Thoracic aorta (tissue), 2 donors: ENCODE measurements at regions not wholly inside any gene's neighbourhood (a gene's known extent, or its start where the extent isn't known, plus 50 kb on each side); places are given as distances from the start of the nearest gene placed in this dataset.

ENCODE experiments used
- ATAC-seq: fragments of 150-250 bp; one replicate; pipeline ENCODE4 v1.8.0; 2017; ENCODE audit warnings: low read depth; ENCODE audit not compliant: insufficient number of reproducible peaks, low FRiP score
- DNase-seq: peaks from one replicate; pipeline ENCODE4 v3.0.0-alpha.2; 2020; ENCODE audit warnings: low spot score
- H3K27ac ChIP-seq, 2 donors: fragments of 200-600 bp; sonication (generic); 1 replicate in 1 of 2; 2 replicates in 1 of 2; pipeline ENCODE4 v1.5.1; 2016; ENCODE audit warnings: mild to moderate bottlenecking in 2 of 2, moderate library complexity in 2 of 2
- H3K27me3 ChIP-seq: fragments of 200-600 bp; sonication (generic); replicated peaks from 2 replicates; pipeline ENCODE4 v1.6.0; 2016; ENCODE audit warnings: mild to moderate bottlenecking; ENCODE audit not compliant: insufficient read depth
- H3K36me3 ChIP-seq: fragments of 200-600 bp; sonication (generic); one replicate; pipeline ENCODE4 v1.5.1; 2016
- H3K4me1 ChIP-seq, 2 donors: fragments of 200-600 bp; sonication (generic); 1 replicate in 1 of 2; 2 replicates in 1 of 2; pipeline versions ENCODE4 v1.5.1 to v1.6.0; 2016; ENCODE audit warnings: low read depth in 2 of 2, mild to moderate bottlenecking in 1 of 2; ENCODE audit not compliant: control insufficient read depth in 1 of 2
- H3K4me3 ChIP-seq: fragments of 200-600 bp; sonication (generic); 2 replicates; pipeline ENCODE4 v1.5.1; 2016; ENCODE audit warnings: mild to moderate bottlenecking
- H3K9me3 ChIP-seq: fragments of 200-600 bp; sonication (generic); 2 replicates; pipeline ENCODE4 v1.5.1; 2016
- TF ChIP-seq, protein P1 (sequence below): fragments of 200-600 bp; sonication (generic); IDR thresholded peaks from one replicate; pipeline ENCODE4 v1.5.1; 2019; ENCODE audit warnings: antibody characterized with exemption

DNA sequence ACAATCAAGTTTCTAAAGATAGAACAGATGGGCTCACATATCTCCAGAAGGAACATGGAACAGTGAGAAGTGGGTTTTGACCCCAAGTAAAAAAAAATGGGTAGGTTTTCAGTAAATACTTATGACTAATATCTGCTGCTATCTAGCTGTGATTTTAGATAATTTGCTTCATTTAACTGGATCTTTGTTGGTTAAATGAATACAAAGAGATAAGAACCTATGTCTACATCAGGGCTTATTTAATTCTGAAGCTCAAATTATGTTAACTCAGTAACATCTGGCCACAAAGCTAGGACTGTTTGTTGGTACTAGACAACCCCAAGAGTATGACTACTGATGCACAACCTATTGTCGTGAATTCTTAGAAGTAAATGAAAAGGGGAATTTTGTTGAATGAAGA lies 144.4 kb upstream of the SESN3 start:
- no peaks in the 10 kb centered on the region for H3K9me3 ChIP-seq
- no peak overlapping the region for H3K27ac ChIP-seq
- no peaks in the 10 kb centered on the region for H3K27me3 ChIP-seq
- peaks cover 0 to 11% of the 10 kb centered on the region in 2 donors for H3K4me1 ChIP-seq
- DNase-seq (no peak), ATAC-seq (no peak)
- H3K4me3 ChIP-seq: no peak overlapping the region
- TF ChIP-seq, protein P1, sequence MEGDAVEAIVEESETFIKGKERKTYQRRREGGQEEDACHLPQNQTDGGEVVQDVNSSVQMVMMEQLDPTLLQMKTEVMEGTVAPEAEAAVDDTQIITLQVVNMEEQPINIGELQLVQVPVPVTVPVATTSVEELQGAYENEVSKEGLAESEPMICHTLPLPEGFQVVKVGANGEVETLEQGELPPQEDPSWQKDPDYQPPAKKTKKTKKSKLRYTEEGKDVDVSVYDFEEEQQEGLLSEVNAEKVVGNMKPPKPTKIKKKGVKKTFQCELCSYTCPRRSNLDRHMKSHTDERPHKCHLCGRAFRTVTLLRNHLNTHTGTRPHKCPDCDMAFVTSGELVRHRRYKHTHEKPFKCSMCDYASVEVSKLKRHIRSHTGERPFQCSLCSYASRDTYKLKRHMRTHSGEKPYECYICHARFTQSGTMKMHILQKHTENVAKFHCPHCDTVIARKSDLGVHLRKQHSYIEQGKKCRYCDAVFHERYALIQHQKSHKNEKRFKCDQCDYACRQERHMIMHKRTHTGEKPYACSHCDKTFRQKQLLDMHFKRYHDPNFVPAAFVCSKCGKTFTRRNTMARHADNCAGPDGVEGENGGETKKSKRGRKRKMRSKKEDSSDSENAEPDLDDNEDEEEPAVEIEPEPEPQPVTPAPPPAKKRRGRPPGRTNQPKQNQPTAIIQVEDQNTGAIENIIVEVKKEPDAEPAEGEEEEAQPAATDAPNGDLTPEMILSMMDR: no peak
- no peaks in the 10 kb centered on the region for H3K36me3 ChIP-seq

DNA sequence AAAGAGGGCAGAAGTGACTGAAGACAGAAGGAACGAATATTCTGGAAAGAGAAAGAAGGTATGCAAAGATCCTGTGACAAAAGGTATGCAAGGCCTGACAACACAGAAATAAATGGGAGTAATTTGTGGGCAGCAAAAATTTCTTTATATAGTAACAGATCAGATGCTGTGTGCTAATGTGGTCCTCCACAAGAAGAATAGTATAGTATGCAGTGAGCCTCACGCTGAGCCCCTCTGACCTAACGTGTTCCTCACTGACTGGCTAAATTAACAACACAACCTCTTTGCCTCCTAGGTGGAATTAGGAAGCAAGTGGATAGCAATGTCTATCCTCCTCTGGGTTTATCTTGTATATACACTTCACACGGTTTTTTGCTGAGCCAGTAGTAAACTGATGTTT lies 143.1 kb upstream of the SESN3 start:
- ATAC-seq (no peak), DNase-seq (no peak)
- TF ChIP-seq, protein P1: no peak
- Histone ChIP-seq H3K4me3 (no peak overlapping the region), H3K9me3 (no peaks in the 10 kb centered on the region), H3K36me3 (no peaks in the 10 kb centered on the region), H3K27me3 (no peaks in the 10 kb centered on the region), H3K27ac (no peak overlapping the region), H3K4me1 (peaks cover 0 to 11% of the 10 kb centered on the region in 2 donors)

DNA sequence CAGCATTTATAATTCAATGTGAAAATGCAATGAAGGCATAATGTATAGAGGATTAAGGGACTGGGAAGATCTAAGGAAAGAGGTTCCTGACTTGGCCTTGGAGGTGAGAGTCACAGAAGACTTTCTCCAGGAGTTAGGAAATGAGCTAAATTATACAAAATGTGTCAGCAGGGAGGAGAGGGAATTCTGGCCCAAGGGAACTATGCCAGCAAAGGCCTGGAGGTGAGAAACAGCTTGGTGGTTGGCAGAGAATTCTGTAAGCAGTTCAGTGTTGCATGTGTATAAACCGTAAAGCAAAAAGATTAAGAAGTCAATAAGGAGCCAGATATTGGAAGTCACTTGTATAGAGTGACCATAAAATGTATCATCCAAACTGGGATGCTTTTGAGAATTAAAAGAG lies 142.2 kb upstream of the SESN3 start:
- ATAC-seq (no peak), DNase-seq (no peak)
- TF ChIP-seq, protein P1: no peak
- H3K4me1 ChIP-seq: peaks cover 0 to 11% of the 10 kb centered on the region in 2 donors
- no peak overlapping the region for H3K4me3 ChIP-seq
- H3K27me3 ChIP-seq: no peaks in the 10 kb centered on the region
- no peak overlapping the region for H3K27ac ChIP-seq
- no peaks in the 10 kb centered on the region for H3K36me3 ChIP-seq
- no peaks in the 10 kb centered on the region for H3K9me3 ChIP-seq

DNA sequence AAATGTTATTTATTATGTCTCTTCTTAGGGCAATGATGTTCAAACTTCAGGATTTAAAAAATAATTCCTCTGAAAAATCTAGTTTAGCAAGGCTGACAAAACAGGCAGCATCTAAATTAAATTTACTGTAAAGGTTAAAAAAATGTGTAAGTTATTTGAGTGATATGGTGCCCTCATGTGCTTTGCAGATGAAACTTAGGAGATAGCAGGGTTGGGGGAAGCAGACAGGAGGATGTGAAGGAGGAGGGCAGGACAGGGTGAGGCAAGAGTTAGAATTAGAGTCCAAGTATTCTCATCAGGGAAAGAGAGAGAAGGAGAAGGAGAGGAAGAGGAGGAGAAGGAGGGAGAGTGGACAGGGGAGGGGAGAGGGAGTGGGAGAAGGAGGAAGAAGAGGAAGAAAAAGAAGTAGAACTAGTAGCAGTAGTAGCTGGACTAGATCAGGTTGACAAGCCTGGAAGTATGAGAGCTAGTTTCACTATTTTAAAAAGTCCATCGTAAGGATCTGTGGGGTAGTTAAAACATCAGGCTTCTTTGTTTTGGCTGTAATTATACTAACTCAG lies 141.2 kb upstream of the SESN3 start:
- H3K27me3 ChIP-seq: no peaks in the 10 kb centered on the region
- TF ChIP-seq, protein P1: no peak
- H3K27ac ChIP-seq: no peak overlapping the region
- ATAC-seq (no peak), DNase-seq (no peak)
- no peaks in the 10 kb centered on the region for H3K9me3 ChIP-seq
- no peaks in the 10 kb centered on the region for H3K36me3 ChIP-seq
- peaks cover 0 to 11% of the 10 kb centered on the region in 2 donors for H3K4me1 ChIP-seq
- H3K4me3 ChIP-seq: no peak overlapping the region

DNA sequence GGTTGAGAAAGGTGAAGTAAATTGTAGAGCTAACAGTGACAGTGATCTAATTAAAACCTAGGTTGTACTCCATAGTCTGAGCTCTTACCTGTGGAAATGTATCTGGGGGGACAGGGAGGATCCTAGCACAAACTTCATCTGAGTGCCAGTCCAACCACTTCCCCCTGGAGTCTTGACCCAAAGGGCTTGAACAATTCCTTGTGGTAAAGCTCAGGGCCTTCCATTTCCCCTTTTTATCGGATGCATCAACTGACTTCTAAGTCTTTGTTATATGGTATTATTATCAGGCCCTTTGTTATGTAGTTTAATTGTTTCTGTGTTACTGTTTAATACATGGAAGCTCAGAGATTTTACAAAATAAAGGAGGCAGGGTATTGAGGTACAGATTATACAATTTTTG lies 140.2 kb upstream of the SESN3 start:
- H3K36me3 ChIP-seq: no peaks in the 10 kb centered on the region
- H3K27ac ChIP-seq: no peak overlapping the region
- ATAC-seq: no peak
- DNase-seq: no peak
- no peaks in the 10 kb centered on the region for H3K27me3 ChIP-seq
- peaks cover 0 to 7% of the 10 kb centered on the region in 2 donors for H3K4me1 ChIP-seq
- TF ChIP-seq, protein P1: no peak
- H3K9me3 ChIP-seq: no peaks in the 10 kb centered on the region
- H3K4me3 ChIP-seq: no peak overlapping the region
